D341Med (cell line): ENCODE measurements at regions not wholly inside any gene's neighbourhood (a gene's known extent, or its start where the extent isn't known, plus 50 kb on each side); places are given as distances from the start of the nearest gene placed in this dataset.
A peak's percentile ranks its signal among the peaks of the same experiment; 100 is the strongest.

Experiments used
- DNase-seq: peaks from one replicate; pipeline ENCODE4 v3.0.0; 2012; ENCODE audit warnings: low spot score

DNA sequence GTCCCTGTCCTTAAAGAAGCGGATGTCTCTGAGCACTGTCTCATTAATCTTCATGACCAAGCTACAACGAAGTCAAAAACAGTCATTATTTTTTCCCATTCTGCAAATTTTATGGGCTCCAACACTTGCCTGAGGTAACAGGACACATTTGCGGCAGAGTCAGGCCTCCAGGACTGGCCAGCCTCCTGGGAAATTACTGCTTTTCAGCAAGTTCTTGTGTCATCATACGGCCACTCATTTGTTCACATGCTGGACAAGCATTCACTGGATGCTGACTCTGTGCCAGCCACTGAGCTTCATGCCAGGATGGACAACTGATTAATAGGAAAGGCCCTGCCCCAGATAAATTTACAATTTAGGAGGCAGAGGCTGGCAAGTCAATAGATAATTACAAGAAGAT, 305.7 kb downstream of the ACTL7B start:
- no peak for DNase-seq

- no peak for DNase-seq
These were observed 306.6 kb downstream of the ACTL7B start for GRCh38 chr9:108549184-108549583.

GRCh38 chr9:108547411-108548135, 308.2 kb downstream of the ACTL7B start:
- DNase-seq = no peak

DNA sequence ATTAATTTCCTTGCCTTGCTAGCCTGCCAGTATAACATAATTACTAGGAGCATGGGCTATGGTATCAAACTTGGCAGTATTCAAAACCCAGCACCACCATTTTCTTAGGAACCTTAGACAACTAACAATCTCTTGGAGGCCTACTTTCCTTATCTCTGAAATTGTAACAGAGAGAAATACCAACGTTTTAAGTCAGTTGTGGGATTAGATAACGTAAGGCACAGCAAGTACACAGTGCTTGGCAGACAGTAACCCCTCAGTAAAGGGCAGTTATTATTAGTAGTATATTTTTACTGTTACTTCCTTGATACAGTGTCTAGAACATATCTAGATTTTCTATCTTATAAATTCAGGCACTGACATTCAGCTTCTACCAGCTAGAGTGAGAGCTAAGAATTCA, 309.6 kb downstream of the ACTL7B start:
- DNase-seq = no peak

- DNase-seq = no peak
These were observed 310.4 kb downstream of the ACTL7B start for GRCh38 chr9:108545436-108545835.

- DNase-seq = no peak
These were observed 310.9 kb downstream of the ACTL7B start for GRCh38 chr9:108544866-108545265.

- DNase-seq = no peak
These were observed 312.5 kb downstream of the ACTL7B start for GRCh38 chr9:108543251-108543778.

- DNase-seq = no peak
These were observed 318.0 kb downstream of the ACTL7B start for GRCh38 chr9:108537756-108538155.

DNA sequence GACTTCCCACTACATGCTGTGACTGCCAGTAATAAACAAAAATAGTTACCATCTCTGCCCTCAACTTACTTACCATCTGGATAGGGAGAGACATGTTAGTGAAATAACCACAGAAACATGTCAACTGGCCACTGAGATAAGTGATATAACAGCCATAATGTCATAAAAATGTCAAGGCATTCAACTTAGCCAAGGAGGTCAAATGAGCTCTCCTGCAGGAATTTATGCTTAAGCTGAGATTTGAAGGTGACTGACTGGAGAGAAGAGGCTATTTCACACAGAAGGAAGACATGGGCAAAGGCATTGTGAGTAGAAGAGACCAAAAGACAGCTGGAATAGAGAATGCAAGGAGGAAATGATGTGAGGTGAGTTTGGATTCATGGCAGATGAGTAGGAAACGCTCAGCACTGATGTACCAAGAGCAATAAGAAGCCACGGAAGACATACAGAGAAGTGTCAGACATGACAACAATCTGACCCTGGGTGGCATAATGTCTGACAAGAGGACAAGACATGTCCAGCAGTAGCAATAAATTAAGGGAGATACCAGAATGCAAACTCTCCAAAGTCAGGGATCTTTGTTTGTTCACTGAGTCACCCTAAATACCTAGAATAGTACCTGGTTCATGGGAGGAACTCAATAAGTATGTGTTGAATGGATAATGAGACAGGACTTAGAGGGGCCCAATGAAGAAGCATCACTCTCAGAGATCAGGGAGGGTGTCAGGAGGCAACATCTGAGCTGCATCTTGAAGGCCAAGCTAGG, 318.8 kb downstream of the ACTL7B start:
- DNase-seq = no peak

- peak; percentile 53 for DNase-seq
These were observed 320.3 kb downstream of the ACTL7B start for GRCh38 chr9:108535526-108535925.

- DNase-seq = no peak
These were observed 321.0 kb downstream of the ACTL7B start for GRCh38 chr9:108534741-108535140.

DNA sequence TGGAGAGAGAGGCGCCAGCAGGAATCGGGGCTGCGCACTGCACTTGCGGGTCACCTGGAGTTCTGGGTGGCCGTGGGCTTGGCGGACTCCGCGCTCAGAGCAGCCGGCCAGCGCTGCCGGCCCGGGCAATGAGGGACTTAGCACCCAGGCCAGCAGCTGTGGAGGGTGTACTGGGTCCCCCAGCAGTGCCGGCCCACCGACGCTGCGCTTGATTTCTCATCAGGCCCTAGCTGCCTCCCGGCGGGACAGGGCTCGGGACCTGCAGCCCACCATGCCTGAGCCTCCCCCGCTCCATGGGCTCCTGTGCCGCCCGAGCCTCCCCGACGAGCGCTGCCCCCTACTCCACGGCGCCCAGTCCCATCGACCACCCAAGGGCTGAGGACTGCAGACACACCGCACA, 325.6 kb downstream of the ACTL7B start:
- DNase-seq = no peak

DNA sequence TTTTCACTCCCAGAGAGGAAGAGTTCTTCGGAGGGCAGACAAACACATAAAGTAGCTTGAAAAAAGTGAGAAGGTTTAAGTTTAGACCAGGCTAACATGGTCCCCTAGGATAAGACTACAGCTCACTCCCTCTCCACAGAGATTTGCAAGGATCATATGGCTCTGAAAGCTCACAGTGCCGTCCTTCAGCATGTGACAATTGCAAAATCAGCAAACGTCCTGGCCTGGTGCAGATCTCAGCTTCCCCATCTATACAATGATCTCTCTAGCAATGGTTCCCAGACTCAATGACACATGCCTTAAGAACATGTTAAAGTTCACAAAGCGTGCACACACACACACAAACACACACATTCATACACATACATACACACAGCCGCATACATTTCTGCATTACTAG, 327.6 kb downstream of the ACTL7B start:
- no peak for DNase-seq

DNA sequence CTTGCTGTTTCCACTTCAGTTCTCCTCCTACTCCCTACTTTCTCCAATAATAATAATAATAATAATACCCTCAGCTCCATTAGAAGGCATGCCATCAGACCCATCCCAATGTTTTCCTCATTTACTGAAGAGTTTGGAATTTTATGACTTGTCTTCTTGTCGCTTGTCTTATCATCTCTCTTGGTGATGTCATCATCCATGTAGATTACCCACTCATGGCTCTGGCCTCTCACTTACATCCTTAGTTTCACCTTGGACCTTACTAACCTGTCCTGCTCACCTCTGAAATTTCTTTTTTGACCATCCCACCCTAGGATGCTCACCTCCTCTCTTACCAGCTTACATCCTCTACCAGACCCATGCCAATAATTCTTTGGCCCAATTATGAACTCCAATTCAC, 329.3 kb downstream of the ACTL7B start:
- DNase-seq = no peak

DNA sequence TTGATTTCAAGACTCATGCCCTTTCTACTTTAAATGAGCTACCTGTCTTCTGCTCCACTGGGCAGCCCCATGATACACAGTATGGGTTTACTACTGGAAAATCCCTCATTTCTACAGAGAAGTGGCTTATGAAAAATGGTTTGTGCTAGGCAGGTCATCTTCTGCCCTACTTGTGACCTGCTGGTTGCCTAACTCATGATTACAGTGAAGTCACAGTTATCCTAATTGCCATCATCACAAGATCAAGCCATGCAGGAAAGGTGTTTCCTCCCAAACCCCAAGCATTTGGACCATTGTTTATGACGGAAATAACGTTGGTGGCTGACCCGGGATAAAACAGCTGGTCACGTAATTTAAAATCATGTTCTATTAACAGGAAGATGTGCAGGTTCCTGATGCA, 330.6 kb downstream of the ACTL7B start:
- DNase-seq = no peak

DNA sequence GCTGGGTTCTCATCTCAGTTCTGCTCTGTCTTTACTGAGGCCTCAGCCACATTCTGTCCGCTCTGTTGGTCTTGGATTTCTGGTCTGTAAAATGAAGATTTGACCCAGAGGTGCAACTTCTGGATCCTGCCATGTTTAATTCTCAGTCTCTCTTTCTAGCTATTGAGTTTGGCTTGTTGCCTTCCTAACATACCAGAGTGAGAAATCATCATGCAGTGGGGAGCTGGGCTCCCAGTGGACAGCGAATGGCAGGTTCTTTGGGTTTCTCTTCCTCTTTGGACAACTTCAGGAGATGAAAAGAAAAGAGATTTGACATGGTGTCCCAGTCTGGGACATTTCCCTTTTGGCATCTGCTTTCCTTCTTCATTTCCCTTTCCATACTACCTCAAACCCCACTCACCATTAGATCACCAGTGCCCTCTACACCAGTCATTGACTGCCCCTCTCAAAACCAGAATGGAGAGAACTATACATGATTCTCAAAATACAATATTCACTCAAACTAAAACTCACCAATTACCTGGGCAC, 334.7 kb downstream of the ACTL7B start:
- no peak for DNase-seq

GRCh38 chr9:108519437-108519836, 336.3 kb downstream of the ACTL7B start:
- DNase-seq = no peak

GRCh38 chr9:108517651-108518365, 338.0 kb downstream of the ACTL7B start:
- DNase-seq = no peak

- DNase-seq = no peak
These were observed 339.4 kb downstream of the ACTL7B start for GRCh38 chr9:108516391-108516790.

GRCh38 chr9:108515856-108516255, 339.9 kb downstream of the ACTL7B start:
- DNase-seq = no peak

GRCh38 chr9:108512426-108513173, 343.2 kb downstream of the ACTL7B start:
- DNase-seq = no peak

DNA sequence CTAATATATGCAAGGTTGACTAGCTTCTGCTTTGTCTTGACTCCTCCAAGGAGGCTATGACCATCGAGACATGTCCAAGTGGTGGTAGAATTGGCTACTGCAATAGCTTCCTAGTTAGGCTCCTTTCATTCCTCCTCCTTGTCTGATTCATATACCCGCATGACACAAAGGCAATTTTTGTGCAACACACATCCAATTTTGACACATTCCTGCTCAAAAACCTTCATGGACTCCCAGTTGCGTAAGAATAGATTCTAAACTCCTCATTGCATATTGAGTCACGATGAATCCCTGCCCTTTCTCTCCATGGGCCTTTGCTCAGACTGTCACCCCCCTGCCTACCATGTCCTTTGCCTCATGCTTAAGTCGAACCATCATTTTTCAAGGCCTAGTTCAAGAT, 344.5 kb downstream of the ACTL7B start:
- DNase-seq = no peak
